ENCODE measurements at regions not wholly inside any gene's neighbourhood (a gene's known extent, or its start where the extent isn't known, plus 50 kb on each side); places are given as distances from the start of the nearest gene placed in this dataset.

- TF ChIP-seq YY1 (IDR thresholded peaks at IDR 0.05; ENCODE audit: insufficient read depth, insufficient read length) (no peak), ZNF274 (IDR thresholded peaks at IDR 0.05; ENCODE audit: low read depth, low read length) (no peak)
Measured at GRCh38 chr2:19649142-19649541, 252.6 kb downstream of the TTC32 start.
